ENCODE measurements at regions not wholly inside any gene's neighbourhood (a gene's known extent, or its start where the extent isn't known, plus 50 kb on each side); places are given as distances from the start of the nearest gene placed in this dataset.

DNA sequence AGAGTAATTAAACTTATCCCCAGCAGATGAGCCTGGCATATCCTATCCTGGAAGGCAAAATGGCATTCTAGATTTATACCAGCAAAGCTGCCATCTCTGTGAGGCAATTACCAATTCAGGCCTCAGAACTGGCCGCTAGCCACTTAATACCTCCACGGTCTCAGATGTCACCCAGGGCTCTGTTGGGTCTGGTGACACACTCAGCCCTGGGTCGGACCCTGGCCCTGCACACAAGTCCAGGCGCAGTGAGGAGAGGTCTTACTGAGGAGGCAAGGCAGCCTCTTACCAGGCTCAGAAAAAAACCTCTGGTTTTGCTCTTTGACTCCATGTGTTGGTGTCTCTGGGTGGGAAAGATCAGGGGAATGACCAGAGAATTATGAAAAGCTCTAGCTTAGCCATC is 186.6 kb downstream of the EMX2 start:
- TF ChIP-seq, protein P1, sequence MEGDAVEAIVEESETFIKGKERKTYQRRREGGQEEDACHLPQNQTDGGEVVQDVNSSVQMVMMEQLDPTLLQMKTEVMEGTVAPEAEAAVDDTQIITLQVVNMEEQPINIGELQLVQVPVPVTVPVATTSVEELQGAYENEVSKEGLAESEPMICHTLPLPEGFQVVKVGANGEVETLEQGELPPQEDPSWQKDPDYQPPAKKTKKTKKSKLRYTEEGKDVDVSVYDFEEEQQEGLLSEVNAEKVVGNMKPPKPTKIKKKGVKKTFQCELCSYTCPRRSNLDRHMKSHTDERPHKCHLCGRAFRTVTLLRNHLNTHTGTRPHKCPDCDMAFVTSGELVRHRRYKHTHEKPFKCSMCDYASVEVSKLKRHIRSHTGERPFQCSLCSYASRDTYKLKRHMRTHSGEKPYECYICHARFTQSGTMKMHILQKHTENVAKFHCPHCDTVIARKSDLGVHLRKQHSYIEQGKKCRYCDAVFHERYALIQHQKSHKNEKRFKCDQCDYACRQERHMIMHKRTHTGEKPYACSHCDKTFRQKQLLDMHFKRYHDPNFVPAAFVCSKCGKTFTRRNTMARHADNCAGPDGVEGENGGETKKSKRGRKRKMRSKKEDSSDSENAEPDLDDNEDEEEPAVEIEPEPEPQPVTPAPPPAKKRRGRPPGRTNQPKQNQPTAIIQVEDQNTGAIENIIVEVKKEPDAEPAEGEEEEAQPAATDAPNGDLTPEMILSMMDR (conservative IDR thresholded peaks at IDR 0.05; ENCODE audit: low read length): no peak
- TF ChIP-seq EZH2phosphoT487 (IDR thresholded peaks at IDR 0.05; ENCODE audit: borderline replicate concordance, low read depth, low read length): no peak
